RWPE1 (cell line): ENCODE measurements at regions not wholly inside any gene's neighbourhood (a gene's known extent, or its start where the extent isn't known, plus 50 kb on each side); places are given as distances from the start of the nearest gene placed in this dataset.

Source experiments
- CTCF ChIA-PET: fragments of 350-600 bp; sonication (Branson Sonifier 250); formaldehyde crosslinking; extraction: SDS; loops from one replicate; lab custom pipeline; 2021; lab: Yijun Ruan, JAX
- POLR2A ChIA-PET: fragments of 400-600 bp; formaldehyde crosslinking; extraction: SDS; loops from one replicate; lab custom pipeline; 2020; ENCODE audit warnings: antibody characterized with exemption; ENCODE audit not compliant: low non-redundant PET; lab: Yijun Ruan, JAX
- DNase-seq: peaks from one replicate; pipeline ENCODE4 v3.0.0; 2012; ENCODE audit warnings: low spot score
- H3K27ac ChIP-seq: fragments of 450-650 bp; 2 replicates; pipeline ENCODE4 v1.5.1; 2017
- CTCF ChIP-seq: fragments of 450-650 bp; conservative IDR thresholded peaks from 2 replicates; pipeline ENCODE4 v1.5.1; 2017; ENCODE audit warnings: low read depth, mild to moderate bottlenecking

GRCh38 chr13:99450416-99450815, 50.9 kb upstream of the TM9SF2 start:
- POLR2A ChIA-PET: no interaction called here
- no peak overlapping the region for H3K27ac ChIP-seq
- CTCF ChIA-PET: no interaction called here
- TF ChIP-seq CTCF: no peak
- DNase-seq: no peak
